Neural cell (in vitro differentiated cells): ENCODE measurements at regions not wholly inside any gene's neighbourhood (a gene's known extent, or its start where the extent isn't known, plus 50 kb on each side); places are given as distances from the start of the nearest gene placed in this dataset.

Experiments
- EP300 ChIP-seq: fragments of 450-650 bp; conservative IDR thresholded peaks from 2 replicates; pipeline ENCODE4 v1.6.1; 2014; ENCODE audit warnings: antibody characterized with exemption, mild to moderate bottlenecking, moderate library complexity; ENCODE audit not compliant: poor library complexity, severe bottlenecking
- EZH2 ChIP-seq: fragments of 200-600, 300-800 bp; shearing (Covaris generic), sonication (generic); IDR thresholded peaks from 2 replicates; pipeline ENCODE4 v1.6.1; 2014; ENCODE audit warnings: antibody characterized with exemption, low read length, borderline replicate concordance, mild to moderate bottlenecking; ENCODE audit not compliant: insufficient read depth, poor library complexity, severe bottlenecking
- MXI1 ChIP-seq: fragments of 450-650 bp; conservative IDR thresholded peaks from 2 replicates; pipeline ENCODE4 v1.6.1; 2014; ENCODE audit warnings: antibody characterized with exemption, mild to moderate bottlenecking; ENCODE audit not compliant: poor library complexity, severe bottlenecking
- POLR2AphosphoS5 ChIP-seq: IDR thresholded peaks from 2 replicates; pipeline ENCODE4 v1.6.1; 2012
- RAD21 ChIP-seq: fragments of 450-650 bp; conservative IDR thresholded peaks from 2 replicates; pipeline ENCODE4 v1.6.1; 2014; ENCODE audit warnings: antibody characterized with exemption, mild to moderate bottlenecking, moderate library complexity
- TAF1 ChIP-seq: IDR thresholded peaks from 2 replicates; pipeline ENCODE4 v1.6.1; 2012; ENCODE audit warnings: low read depth
- TF ChIP-seq, protein P1 (sequence below): fragments of 450-650 bp; IDR thresholded peaks from 2 replicates; pipeline ENCODE4 v1.5.1; 2014; ENCODE audit warnings: antibody characterized with exemption, mild to moderate bottlenecking, moderate library complexity; ENCODE audit not compliant: poor library complexity, severe bottlenecking
- TF ChIP-seq, protein P2 (sequence below): IDR thresholded peaks from 2 replicates; pipeline ENCODE4 v1.6.1; 2012; ENCODE audit warnings: borderline replicate concordance

DNA sequence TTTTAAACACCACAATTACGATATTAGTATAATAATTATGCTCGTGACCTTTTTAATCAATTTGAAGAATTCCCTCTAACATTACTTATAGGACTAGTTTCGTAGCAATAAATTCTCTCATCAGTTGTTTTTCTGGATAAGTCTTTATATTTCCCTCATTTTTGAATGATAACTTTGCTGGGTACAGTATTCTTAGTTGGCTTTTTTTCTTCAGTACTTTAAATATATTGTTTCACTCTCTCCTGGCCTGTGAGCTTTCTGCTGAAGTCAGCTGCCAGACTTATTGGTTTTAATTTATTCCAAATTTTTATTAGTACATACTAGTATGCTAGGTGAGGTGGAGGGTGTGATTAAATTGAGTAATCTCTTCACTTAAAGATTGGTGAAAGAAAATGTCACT is 123.8 kb upstream of the CNTNAP5 start:
- TF ChIP-seq, protein P1, sequence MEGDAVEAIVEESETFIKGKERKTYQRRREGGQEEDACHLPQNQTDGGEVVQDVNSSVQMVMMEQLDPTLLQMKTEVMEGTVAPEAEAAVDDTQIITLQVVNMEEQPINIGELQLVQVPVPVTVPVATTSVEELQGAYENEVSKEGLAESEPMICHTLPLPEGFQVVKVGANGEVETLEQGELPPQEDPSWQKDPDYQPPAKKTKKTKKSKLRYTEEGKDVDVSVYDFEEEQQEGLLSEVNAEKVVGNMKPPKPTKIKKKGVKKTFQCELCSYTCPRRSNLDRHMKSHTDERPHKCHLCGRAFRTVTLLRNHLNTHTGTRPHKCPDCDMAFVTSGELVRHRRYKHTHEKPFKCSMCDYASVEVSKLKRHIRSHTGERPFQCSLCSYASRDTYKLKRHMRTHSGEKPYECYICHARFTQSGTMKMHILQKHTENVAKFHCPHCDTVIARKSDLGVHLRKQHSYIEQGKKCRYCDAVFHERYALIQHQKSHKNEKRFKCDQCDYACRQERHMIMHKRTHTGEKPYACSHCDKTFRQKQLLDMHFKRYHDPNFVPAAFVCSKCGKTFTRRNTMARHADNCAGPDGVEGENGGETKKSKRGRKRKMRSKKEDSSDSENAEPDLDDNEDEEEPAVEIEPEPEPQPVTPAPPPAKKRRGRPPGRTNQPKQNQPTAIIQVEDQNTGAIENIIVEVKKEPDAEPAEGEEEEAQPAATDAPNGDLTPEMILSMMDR = no peak
- TF ChIP-seq EZH2 = no peak
- TF ChIP-seq, protein P2, sequence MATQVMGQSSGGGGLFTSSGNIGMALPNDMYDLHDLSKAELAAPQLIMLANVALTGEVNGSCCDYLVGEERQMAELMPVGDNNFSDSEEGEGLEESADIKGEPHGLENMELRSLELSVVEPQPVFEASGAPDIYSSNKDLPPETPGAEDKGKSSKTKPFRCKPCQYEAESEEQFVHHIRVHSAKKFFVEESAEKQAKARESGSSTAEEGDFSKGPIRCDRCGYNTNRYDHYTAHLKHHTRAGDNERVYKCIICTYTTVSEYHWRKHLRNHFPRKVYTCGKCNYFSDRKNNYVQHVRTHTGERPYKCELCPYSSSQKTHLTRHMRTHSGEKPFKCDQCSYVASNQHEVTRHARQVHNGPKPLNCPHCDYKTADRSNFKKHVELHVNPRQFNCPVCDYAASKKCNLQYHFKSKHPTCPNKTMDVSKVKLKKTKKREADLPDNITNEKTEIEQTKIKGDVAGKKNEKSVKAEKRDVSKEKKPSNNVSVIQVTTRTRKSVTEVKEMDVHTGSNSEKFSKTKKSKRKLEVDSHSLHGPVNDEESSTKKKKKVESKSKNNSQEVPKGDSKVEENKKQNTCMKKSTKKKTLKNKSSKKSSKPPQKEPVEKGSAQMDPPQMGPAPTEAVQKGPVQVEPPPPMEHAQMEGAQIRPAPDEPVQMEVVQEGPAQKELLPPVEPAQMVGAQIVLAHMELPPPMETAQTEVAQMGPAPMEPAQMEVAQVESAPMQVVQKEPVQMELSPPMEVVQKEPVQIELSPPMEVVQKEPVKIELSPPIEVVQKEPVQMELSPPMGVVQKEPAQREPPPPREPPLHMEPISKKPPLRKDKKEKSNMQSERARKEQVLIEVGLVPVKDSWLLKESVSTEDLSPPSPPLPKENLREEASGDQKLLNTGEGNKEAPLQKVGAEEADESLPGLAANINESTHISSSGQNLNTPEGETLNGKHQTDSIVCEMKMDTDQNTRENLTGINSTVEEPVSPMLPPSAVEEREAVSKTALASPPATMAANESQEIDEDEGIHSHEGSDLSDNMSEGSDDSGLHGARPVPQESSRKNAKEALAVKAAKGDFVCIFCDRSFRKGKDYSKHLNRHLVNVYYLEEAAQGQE = no peak
- no peak for TF ChIP-seq RAD21
- no peak for TF ChIP-seq POLR2AphosphoS5
- no peak for TF ChIP-seq MXI1
- no peak for TF ChIP-seq TAF1
- TF ChIP-seq EP300 = no peak
